Endometrium (tissue), 2 donors: ENCODE measurements at regions not wholly inside any gene's neighbourhood (a gene's known extent, or its start where the extent isn't known, plus 50 kb on each side); places are given as distances from the start of the nearest gene placed in this dataset.

Experiments used
- FAIRE-seq: peaks from 2 replicates; lab custom pipeline; 2012; peaks lifted over from hg19 to GRCh38; lab: Jason Lieb, UNC
- donor health status: control.
- donor health status: control.

- no peak for FAIRE-seq
Measured at GRCh38 chr11:29343465-29344333, 673.1 kb downstream of the KCNA4 start.

- no peak for FAIRE-seq
Measured at GRCh38 chr11:29336727-29337575, 679.9 kb downstream of the KCNA4 start.

GRCh38 chr11:29334776-29335130, 682.1 kb downstream of the KCNA4 start:
- no peak for FAIRE-seq

GRCh38 chr11:29333993-29334775, 682.6 kb downstream of the KCNA4 start:
- no peak for FAIRE-seq

DNA sequence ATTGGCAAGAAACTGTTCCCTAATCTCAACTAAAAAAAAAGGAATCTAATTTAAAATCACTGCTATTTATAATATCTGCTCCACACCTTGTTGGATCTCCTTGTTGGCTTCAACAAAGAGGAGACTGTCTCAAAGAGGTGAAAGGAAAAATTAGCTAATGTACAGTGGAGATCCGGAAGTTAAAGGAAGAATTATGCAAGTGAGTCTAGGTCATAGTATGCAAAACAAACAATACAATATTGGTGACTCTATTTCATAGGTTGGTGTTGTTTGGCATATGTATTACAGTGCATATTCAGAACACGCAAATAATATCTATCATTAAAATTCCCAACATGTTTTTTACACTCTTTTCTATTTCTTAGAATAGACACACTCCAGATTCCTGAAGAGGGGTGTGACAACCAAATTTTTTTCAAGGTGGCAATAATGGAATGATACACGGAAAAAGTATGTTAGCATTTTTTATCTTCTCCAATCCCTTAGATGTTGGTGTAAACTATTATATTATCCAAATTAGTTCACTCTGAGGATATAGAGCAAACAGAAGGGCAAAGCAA, 685.3 kb downstream of the KCNA4 start:
- no peak for FAIRE-seq

DNA sequence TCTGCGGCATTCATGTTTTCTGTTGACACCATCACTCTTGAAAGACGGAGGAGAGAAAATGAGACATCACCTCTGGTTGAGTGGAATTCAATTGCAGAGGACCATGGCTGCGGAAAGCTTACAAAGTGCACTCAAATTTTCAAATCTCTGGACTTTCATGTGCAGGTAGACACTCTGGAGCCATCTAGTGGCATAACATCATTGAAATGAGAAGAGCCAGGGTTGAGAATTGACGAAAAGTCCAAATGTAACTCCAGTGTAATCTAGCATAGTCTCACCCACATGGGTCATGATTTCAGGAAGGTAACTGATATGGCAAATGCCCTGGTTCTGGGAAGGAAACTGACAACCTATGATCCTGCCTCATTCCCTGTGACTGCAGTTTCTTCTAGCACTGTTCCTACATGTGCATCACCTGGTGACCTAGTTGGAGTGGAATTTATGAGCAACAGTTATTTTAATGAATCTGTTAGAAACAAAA, 687.8 kb downstream of the KCNA4 start:
- no peak for FAIRE-seq

DNA sequence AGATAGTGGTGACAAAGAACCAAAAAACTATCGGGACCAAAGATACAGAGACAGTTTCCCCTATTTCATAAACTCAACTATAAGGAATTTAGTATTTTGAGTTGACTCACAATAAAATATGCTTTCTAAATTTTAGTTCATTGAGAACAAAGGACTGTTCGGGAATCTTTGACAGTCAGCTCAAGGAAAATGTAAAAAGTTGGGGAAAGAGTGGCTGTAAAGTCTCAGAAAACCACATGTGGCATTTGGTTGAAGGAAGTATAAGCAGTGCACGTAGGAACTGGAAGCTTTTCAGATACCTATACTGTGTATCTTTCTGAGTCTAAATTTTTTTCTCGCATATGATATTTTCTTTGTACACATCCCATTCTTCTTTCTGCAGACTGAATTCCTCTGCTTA, 688.9 kb downstream of the KCNA4 start:
- no peak for FAIRE-seq

DNA sequence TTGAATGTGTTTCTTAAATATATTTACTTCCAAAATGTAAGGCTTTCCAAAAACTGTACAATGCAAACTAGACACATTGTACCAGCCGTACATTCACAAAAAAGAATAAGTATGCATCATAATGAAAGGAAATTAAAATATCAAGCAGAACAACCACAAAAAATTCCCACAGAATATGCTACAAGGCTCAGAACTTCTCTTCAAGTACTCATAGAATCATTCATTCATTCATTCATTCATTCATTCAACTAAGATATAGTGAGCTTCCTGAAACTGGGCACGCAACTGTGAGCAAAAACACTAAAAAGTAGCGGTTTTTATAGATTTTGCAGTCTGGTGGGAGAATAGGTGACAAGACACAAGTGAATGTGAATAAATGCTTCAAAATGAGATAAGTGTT, 690.1 kb downstream of the KCNA4 start:
- no peak for FAIRE-seq

DNA sequence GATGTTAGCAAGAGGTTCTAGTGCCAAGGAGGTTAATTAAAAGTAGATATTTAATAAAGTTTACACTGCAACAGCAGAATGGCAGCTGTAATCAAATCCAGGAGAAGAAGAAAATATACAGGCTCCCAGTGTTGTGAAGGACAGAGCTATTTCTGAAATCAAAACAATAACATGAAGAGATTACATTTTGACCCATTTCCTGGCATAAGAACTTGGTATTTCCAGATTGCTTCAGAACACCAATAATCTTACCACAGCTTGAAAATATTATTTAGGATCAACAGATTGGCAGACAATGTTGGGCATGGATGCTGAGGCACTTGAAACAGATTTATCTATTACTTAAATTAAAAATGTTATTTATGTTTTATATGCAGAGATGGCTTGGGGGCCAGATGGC, 692.5 kb downstream of the KCNA4 start:
- FAIRE-seq = no peak

DNA sequence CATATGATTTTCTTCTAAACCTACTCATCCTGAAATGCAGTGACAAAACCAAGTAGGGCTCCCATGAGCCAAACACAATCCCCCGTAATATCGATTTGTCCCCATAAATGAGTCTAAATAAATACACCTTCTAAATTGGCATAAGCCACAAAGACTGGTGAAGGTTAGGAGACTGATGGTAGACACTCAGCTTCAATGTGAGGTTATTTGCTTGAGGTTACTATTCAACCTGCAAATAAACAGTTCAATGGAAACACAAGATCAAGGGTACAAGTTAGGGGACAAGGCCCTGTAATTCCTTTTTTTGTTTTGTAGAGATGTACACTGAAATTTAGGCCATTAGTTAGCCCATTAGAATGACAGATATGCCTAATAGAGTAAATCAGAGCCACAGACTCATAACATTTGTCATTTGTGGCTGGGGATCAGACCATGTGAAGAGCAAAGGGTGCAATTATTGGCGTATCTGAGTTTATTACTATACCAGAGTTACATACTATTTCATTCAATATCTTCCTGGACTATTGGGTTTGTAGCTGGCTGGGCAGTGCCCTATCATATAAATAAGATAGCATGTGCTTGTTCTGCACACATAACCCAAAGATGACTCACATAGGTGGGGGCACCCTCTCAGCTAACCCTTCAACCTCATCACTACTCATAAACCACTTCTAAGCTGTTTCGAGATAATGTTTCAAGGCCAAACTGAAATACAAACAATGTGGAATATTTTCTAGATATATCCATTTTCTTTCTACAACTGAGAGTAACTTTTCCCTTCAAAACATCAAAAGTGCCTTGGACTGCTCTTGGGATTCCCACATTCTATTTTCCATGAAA, 695.3 kb downstream of the KCNA4 start:
- no peak for FAIRE-seq

GRCh38 chr11:29320196-29320595, 696.6 kb downstream of the KCNA4 start:
- no peak for FAIRE-seq

DNA sequence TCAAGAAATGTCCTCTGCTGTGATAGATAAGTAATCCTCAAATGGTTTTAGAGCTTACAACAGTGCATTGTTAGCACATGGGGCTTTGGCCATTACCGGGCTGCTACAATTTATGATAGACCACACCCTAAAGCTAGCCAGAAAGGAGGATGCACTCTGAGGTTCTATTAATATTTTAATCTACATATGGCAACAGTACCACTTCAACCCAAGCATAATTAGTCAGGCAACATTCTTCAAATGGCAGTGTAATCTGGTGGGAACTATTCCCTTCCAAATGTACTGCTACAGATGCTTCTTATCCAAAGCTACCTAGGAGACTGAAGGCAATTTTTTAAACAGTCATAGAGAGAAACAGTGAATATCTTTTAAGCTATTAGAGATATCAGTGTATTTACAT, 697.6 kb downstream of the KCNA4 start:
- no peak for FAIRE-seq

GRCh38 chr11:29318134-29318845, 698.5 kb downstream of the KCNA4 start:
- FAIRE-seq = no peak

DNA sequence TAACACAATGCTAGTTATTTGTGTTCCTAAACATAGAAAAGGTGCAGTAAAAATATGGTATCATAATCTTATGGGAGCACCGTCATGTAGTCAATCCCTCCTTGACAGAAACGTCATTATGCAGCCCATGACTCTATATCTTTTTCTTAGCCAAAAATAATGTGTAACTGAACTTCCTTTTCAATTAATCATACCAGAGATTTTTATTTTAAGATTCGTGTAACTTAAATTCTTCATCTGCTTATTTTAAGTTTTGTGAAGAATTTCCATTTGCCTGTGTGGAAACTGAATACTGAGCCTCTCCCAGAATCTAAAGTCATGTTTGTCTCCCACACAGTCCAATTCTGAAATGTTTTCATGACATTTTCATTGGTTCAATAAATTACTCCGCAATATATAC, 699.1 kb downstream of the KCNA4 start:
- no peak for FAIRE-seq

DNA sequence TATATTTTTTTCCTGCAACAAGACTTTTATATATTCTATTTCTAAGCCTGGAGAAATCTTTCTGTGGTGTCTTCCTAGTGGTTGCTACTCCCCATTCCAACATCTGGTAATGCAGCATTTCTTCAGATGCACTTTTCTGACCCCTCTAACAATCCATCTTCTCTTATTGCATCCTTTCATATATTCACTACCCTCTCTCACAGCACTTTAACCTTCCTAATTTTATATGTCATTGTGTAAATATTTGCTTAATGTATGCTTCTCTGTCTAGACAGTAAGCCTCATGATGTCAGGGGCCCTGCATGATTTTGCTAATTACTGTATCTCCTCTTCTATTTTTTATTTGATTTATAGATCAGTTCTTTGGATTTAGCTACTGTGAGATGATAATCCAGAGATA, 701.6 kb downstream of the KCNA4 start:
- no peak for FAIRE-seq

DNA sequence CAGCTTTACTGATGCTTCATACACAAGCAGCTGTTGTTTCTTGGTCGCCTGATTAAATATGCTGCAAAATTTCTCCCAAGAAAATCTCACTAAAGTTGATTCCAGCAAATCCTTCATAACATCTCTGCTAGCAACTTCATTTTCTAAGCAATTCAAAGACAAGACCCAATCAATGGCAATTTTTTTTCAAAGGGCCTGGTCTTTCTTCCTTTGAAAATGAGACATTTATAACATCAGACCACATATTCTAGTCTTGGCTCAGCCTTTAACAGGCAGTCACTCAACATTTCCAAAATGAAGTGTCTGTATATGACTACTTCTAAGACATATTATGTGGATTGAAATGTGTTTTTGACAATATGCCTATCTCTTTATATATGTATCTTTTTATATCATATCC, 702.6 kb downstream of the KCNA4 start:
- no peak for FAIRE-seq

DNA sequence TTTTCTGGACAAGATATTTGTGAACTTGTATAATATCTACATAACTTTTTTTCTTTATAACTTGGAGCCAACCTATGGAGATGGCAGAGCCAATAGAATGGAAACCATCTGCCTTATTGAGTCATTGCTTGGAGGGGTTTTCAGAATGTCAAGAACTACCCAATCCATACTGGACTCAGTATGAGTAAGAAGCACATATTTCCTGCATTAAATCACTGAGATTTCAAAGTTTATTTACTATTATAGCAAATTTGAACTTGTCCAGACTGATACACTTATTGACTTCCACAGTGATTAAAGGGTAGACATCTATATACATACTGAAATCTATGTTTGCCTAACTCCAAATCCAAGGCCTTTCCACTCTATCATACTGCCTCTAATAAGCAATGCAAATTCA, 704.0 kb downstream of the KCNA4 start:
- no peak for FAIRE-seq

- FAIRE-seq = no peak
Measured at GRCh38 chr11:29310725-29311342, 706.0 kb downstream of the KCNA4 start.

GRCh38 chr11:29309992-29310391, 706.8 kb downstream of the KCNA4 start:
- FAIRE-seq = no peak

- no peak for FAIRE-seq
Measured at GRCh38 chr11:29306527-29306926, 710.3 kb downstream of the KCNA4 start.
